ENCODE measurements at regions not wholly inside any gene's neighbourhood (a gene's known extent, or its start where the extent isn't known, plus 50 kb on each side); places are given as distances from the start of the nearest gene placed in this dataset.

DNA sequence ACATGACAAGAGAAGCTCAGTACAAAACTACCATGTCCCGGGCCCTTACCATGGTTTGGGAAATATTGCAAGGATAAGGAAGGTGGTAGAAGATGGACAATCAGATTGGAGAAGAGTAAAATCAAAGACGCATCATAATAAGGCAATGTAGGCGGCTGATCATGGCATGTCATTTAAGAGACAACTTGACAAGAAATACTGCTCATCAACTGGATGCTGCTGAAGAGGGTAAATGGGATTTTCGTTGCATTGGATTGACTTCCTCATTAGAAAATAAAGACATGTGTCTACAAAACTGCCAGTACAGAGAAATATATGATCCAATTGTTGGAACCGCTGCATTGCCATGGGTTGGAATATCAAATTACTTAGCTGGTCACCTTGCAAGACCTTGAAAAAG, 238.3 kb upstream of the NCKAP5 start:
- TF ChIP-seq, protein P1, sequence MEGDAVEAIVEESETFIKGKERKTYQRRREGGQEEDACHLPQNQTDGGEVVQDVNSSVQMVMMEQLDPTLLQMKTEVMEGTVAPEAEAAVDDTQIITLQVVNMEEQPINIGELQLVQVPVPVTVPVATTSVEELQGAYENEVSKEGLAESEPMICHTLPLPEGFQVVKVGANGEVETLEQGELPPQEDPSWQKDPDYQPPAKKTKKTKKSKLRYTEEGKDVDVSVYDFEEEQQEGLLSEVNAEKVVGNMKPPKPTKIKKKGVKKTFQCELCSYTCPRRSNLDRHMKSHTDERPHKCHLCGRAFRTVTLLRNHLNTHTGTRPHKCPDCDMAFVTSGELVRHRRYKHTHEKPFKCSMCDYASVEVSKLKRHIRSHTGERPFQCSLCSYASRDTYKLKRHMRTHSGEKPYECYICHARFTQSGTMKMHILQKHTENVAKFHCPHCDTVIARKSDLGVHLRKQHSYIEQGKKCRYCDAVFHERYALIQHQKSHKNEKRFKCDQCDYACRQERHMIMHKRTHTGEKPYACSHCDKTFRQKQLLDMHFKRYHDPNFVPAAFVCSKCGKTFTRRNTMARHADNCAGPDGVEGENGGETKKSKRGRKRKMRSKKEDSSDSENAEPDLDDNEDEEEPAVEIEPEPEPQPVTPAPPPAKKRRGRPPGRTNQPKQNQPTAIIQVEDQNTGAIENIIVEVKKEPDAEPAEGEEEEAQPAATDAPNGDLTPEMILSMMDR (IDR thresholded peaks at IDR 0.05; ENCODE audit: control extremely low read depth in 1 of 3, insufficient read depth in 1 of 3, low read depth in 1 of 3, low read length in 3 of 3): no peak
- TF ChIP-seq POU5F1 (IDR thresholded peaks at IDR 0.05; ENCODE audit: low read depth, low read length) (no peak), EP300 (IDR thresholded peaks at IDR 0.05; ENCODE audit: borderline replicate concordance in 1 of 2, low read depth in 2 of 2, low read length in 2 of 2) (no peak), RAD21 (IDR thresholded peaks at IDR 0.05 in 1 of 2, conservative IDR thresholded peaks at IDR 0.05 in 1 of 2; ENCODE audit: low read depth in 2 of 2, low read length in 2 of 2) (no peak), SP4 (IDR thresholded peaks at IDR 0.05; ENCODE audit: low read length) (no peak), POLR2AphosphoS5 (IDR thresholded peaks at IDR 0.05; ENCODE audit: low read depth, low read length) (no peak), POLR2A (IDR thresholded peaks at IDR 0.05; ENCODE audit: control extremely low read depth in 1 of 2, low read depth in 2 of 2, low read length in 2 of 2) (no peak), GTF2F1 (IDR thresholded peaks at IDR 0.05; ENCODE audit: borderline replicate concordance, low read depth, low read length) (no peak), TAF1 (IDR thresholded peaks at IDR 0.05; ENCODE audit: low read depth, low read length) (no peak), GABPA (IDR thresholded peaks at IDR 0.05; ENCODE audit: borderline replicate concordance, insufficient read depth, low read length) (no peak)
- TF ChIP-seq, protein P2, sequence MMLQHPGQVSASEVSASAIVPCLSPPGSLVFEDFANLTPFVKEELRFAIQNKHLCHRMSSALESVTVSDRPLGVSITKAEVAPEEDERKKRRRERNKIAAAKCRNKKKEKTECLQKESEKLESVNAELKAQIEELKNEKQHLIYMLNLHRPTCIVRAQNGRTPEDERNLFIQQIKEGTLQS (IDR thresholded peaks at IDR 0.05; ENCODE audit: insufficient read depth, low read depth, low read length): no peak

Measured in H1 (cell line).